Mesothelial cell of epicardium (in vitro differentiated cells): ENCODE measurements at regions not wholly inside any gene's neighbourhood (a gene's known extent, or its start where the extent isn't known, plus 50 kb on each side); places are given as distances from the start of the nearest gene placed in this dataset.

Source experiments
- DNase-seq, 2 experiments: peaks; one replicate each; pipeline ENCODE4 v3.0.0; 2021; ENCODE audit warnings: low spot score in 2 of 2; ENCODE audit not compliant: unreplicated experiment in 2 of 2
- H3K27ac Mint-ChIP-seq: 2 replicates; pipeline ENCODE4 v1.8.0; 2021; ENCODE audit warnings: mixed read lengths
- H3K27me3 Mint-ChIP-seq: 2 replicates; pipeline ENCODE4 v1.8.0; 2021; ENCODE audit warnings: low read depth, mixed read lengths
- H3K36me3 Mint-ChIP-seq: 2 replicates; pipeline ENCODE4 v1.8.0; 2021; ENCODE audit warnings: mixed read lengths
- H3K4me1 Mint-ChIP-seq: 2 replicates; pipeline ENCODE4 v1.8.0; 2021; ENCODE audit warnings: mixed read lengths
- H3K4me3 Mint-ChIP-seq: 2 replicates; pipeline ENCODE4 v1.8.0; 2021; ENCODE audit warnings: mild to moderate bottlenecking, moderate library complexity, mixed read lengths
- H3K9me3 Mint-ChIP-seq: 2 replicates; pipeline ENCODE4 v1.8.0; 2021; ENCODE audit warnings: mixed read lengths
- TF ChIP-seq, protein P1 (sequence below): fragments of 200-600 bp; sonication (generic); IDR thresholded peaks from one replicate; pipeline ENCODE4 v1.5.0; 2021; ENCODE audit warnings: antibody characterized with exemption; ENCODE audit not compliant: unreplicated experiment

DNA sequence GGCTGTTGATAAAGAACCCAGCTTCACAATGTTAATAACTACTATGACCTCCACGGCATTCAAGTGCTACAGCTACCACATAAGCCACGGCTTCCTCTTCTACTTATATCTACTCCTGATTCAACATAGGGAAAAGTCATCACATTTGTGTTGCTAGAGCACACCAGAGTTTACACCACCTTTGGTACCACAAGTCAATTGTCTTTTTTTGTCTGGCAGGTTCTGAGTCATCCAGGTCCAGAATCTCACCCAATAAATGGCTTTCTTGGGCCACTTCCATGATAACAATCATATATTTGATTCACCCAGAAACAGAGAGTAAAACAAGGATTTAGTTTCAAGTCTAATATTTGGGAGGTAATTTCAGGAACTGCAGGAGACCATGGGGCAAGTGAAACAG is 480.2 kb downstream of the TMX3 start:
- Mint-ChIP-seq H3K36me3 (no peaks in the 10 kb centered on the region), H3K27me3 (no peaks in the 10 kb centered on the region), H3K9me3 (no peaks in the 10 kb centered on the region), H3K4me1 (no peaks in the 10 kb centered on the region), H3K4me3 (no peak overlapping the region), H3K27ac (no peak overlapping the region)
- DNase-seq = no peak
- TF ChIP-seq, protein P1, sequence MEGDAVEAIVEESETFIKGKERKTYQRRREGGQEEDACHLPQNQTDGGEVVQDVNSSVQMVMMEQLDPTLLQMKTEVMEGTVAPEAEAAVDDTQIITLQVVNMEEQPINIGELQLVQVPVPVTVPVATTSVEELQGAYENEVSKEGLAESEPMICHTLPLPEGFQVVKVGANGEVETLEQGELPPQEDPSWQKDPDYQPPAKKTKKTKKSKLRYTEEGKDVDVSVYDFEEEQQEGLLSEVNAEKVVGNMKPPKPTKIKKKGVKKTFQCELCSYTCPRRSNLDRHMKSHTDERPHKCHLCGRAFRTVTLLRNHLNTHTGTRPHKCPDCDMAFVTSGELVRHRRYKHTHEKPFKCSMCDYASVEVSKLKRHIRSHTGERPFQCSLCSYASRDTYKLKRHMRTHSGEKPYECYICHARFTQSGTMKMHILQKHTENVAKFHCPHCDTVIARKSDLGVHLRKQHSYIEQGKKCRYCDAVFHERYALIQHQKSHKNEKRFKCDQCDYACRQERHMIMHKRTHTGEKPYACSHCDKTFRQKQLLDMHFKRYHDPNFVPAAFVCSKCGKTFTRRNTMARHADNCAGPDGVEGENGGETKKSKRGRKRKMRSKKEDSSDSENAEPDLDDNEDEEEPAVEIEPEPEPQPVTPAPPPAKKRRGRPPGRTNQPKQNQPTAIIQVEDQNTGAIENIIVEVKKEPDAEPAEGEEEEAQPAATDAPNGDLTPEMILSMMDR = no peak

DNA sequence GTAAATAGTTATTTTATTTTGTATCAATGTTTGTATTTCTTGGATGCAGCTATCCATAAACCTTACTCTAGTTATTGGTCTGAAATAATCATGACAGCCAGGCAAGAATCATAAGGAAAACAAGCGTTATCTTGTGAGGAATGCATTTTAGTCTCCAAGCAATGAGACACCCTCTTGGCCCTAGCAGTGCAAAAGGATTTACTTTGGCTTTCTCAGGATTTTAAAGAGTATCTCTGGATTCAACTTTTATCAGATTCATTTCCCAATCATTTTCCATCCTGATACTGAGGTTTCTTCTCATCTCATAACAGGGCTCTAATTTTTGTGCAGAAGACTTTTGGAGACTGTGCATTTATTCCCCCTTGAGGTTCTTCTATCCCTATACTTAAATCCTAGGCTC is 480.8 kb downstream of the TMX3 start:
- Mint-ChIP-seq H3K27ac (no peak overlapping the region), H3K9me3 (no peaks in the 10 kb centered on the region), H3K27me3 (no peaks in the 10 kb centered on the region), H3K4me3 (no peak overlapping the region), H3K36me3 (no peaks in the 10 kb centered on the region), H3K4me1 (no peaks in the 10 kb centered on the region)
- TF ChIP-seq, protein P1 = no peak
- no peak for DNase-seq

DNA sequence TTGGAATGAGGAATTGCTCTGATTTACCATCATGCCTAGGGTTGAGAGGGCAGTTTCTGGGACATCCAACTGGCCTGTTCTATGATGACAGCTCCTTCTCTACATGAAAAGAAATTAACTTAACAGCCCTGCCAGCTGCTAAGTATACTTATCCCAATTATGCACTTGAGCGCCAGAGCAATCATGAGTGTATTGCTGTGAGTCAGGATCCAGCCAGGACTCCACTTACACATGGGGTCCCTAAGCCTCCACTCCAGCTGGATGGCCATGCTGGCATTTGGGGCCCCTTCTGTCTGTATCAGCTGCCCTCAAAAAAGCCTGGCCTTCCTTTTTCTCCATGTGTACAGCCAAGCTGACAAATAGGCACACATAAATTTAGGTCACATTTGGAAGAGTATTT is 481.9 kb downstream of the TMX3 start:
- TF ChIP-seq, protein P1 = no peak
- Mint-ChIP-seq H3K4me1 (no peaks in the 10 kb centered on the region), H3K9me3 (peaks cover 5% of the 10 kb centered on the region), H3K27ac (no peak overlapping the region), H3K36me3 (no peaks in the 10 kb centered on the region), H3K27me3 (no peaks in the 10 kb centered on the region), H3K4me3 (no peak overlapping the region)
- DNase-seq = no peak

DNA sequence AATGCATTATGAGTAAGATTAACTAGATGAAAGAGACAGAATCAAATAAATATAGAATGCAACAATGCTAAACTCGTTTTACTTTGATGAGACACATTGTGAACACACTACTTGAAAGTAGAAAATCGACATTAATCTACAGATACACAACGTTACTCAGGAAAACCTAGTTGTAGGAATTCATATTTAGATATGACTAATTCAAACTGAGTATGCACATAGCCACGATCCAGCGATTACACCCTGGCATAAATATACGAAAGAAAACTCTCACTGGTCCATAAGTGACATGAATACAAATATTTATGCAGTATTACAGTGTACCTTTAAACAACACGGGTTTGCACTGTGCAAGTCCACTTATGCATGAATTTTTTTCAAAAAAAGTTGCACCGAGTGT is 485.6 kb downstream of the TMX3 start:
- no peaks in the 10 kb centered on the region for H3K4me1 Mint-ChIP-seq
- H3K36me3 Mint-ChIP-seq = no peaks in the 10 kb centered on the region
- TF ChIP-seq, protein P1 = no peak
- no peak overlapping the region for H3K27ac Mint-ChIP-seq
- no peaks in the 10 kb centered on the region for H3K27me3 Mint-ChIP-seq
- peaks cover 5% of the 10 kb centered on the region for H3K9me3 Mint-ChIP-seq
- H3K4me3 Mint-ChIP-seq = no peak overlapping the region
- DNase-seq = no peak

DNA sequence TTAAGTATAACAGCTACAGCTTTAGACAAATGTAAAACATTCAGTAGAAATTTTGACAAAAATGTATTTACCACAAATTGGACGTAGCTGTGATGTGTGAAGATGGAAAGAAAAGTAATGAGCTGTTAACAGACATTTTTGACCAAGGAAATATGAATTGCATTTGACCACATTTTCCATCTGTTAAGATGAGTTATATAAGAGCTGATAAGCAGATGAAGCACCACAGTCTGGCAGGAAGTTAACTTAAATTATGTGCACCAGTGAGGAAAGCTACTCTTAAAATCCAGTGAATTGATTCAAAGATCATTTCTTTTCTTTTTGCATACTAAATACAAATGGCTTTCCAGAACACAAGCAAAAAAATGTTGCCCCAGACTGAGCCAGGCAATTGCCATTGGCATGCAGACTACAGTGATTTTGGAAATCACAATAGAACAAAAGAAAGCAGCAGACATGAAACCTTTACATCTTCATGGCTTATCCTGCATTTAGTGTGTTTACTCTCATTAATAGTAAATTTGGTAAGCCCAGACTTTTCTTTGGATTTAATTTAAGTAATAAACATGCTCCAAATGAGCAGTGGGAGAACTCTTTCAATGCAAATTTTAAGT is 493.7 kb downstream of the TMX3 start:
- H3K4me3 Mint-ChIP-seq = no peak overlapping the region
- no peak for DNase-seq
- H3K4me1 Mint-ChIP-seq = peaks cover 1% of the 10 kb centered on the region
- H3K9me3 Mint-ChIP-seq = no peaks in the 10 kb centered on the region
- TF ChIP-seq, protein P1 = no peak
- H3K27ac Mint-ChIP-seq = no peak overlapping the region
- no peaks in the 10 kb centered on the region for H3K27me3 Mint-ChIP-seq
- no peaks in the 10 kb centered on the region for H3K36me3 Mint-ChIP-seq

- no peaks in the 10 kb centered on the region for H3K9me3 Mint-ChIP-seq
- H3K27ac Mint-ChIP-seq = no peak overlapping the region
- no peak for DNase-seq
- H3K4me1 Mint-ChIP-seq = peaks cover 1% of the 10 kb centered on the region
- TF ChIP-seq, protein P1 = no peak
- no peak overlapping the region for H3K4me3 Mint-ChIP-seq
- no peaks in the 10 kb centered on the region for H3K27me3 Mint-ChIP-seq
- H3K36me3 Mint-ChIP-seq = no peaks in the 10 kb centered on the region
These were observed 494.4 kb downstream of the TMX3 start for GRCh38 chr18:68220458-68220857.
